ENCODE measurements at regions not wholly inside any gene's neighbourhood (a gene's known extent, or its start where the extent isn't known, plus 50 kb on each side); places are given as distances from the start of the nearest gene placed in this dataset.

DNA sequence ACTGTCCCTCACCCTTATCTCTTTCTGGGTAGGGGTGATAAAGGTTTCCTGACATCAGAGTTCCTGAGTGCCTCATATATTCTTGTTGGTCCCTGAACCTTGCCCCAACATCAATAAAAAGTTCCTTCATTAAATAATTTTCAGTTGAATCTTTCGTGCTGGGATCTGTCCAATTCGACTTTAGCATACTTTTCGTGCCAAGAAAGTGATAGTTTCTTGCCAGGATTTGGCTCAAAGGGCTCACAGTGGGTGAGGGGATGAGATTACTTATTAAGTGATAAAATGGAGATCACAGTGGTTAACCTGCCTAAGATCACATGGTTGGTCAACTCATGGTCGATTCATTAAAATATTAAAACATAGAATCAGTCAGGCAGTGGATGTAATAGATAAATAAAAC is 93.8 kb upstream of the SLC8A1 start:
- Histone ChIP-seq H3K36me3 (no peaks in the 10 kb centered on the region), H3K27ac (no peak overlapping the region), H3K9me3 (no peaks in the 10 kb centered on the region), H3K4me1 (no peaks in the 10 kb centered on the region), H3K4me3 (no peak overlapping the region), H3K27me3 (no peaks in the 10 kb centered on the region)
- WGBS, 5 donors = 68 to 82% (median 76%) methylated on average over 4 of the region's 4 CpGs
- intact Hi-C loops (cut with DNase I; ENCODE audit: low total_unique reads) = no loop called here
- no peak for TF ChIP-seq EP300 (IDR thresholded peaks at IDR 0.05)
- TF ChIP-seq, protein P1, sequence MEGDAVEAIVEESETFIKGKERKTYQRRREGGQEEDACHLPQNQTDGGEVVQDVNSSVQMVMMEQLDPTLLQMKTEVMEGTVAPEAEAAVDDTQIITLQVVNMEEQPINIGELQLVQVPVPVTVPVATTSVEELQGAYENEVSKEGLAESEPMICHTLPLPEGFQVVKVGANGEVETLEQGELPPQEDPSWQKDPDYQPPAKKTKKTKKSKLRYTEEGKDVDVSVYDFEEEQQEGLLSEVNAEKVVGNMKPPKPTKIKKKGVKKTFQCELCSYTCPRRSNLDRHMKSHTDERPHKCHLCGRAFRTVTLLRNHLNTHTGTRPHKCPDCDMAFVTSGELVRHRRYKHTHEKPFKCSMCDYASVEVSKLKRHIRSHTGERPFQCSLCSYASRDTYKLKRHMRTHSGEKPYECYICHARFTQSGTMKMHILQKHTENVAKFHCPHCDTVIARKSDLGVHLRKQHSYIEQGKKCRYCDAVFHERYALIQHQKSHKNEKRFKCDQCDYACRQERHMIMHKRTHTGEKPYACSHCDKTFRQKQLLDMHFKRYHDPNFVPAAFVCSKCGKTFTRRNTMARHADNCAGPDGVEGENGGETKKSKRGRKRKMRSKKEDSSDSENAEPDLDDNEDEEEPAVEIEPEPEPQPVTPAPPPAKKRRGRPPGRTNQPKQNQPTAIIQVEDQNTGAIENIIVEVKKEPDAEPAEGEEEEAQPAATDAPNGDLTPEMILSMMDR (IDR thresholded peaks at IDR 0.05) = no peak
- TF ChIP-seq POLR2A (IDR thresholded peaks at IDR 0.05) = no peak
- TF ChIP-seq POLR2AphosphoS5 (IDR thresholded peaks at IDR 0.05) = no peak
- DNase-seq = no peak

DNA sequence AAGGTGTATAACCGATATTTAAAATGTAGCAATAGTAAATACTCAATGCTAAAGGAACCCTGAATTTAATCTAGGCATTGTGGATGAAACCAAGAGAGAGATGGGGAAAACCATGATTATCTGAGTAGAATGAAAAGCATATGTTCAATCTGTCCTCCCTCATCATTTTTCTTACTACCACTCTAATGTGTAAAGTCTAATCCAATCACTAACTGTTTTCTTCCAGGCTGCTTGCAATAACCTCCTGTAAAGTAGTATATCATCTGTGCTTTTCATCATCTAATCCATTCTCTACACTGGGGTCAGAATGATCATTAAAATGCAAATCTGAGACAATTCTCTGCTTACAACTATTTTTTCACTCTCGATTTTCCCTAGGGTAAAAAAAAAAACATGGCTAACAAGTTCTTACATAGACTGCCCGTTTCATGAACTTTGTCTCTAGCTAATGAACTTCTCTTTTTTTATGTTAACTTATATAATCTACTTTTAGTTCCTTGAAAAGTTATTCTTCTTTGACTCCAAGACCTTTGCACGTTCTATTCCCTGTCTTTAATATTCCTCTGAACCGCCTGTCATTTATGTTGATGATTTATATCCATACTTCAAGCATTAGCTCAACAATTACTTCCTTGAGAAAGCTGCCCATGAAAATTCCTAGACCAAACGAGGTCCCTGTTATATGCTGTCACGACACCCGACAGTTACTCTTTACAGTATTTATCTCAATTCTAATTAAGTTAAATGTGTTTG is 94.7 kb upstream of the SLC8A1 start:
- 69 to 84% (median 83%) methylated on average over 8 of the region's 8 CpGs for WGBS, 5 donors
- TF ChIP-seq POLR2A (IDR thresholded peaks at IDR 0.05) (no peak), POLR2AphosphoS5 (IDR thresholded peaks at IDR 0.05) (no peak), EP300 (IDR thresholded peaks at IDR 0.05) (no peak)
- TF ChIP-seq, protein P1 (IDR thresholded peaks at IDR 0.05) = no peak
- Histone ChIP-seq H3K27ac (no peak overlapping the region), H3K4me1 (no peaks in the 10 kb centered on the region), H3K36me3 (no peaks in the 10 kb centered on the region), H3K4me3 (no peak overlapping the region), H3K9me3 (no peaks in the 10 kb centered on the region), H3K27me3 (no peaks in the 10 kb centered on the region)
- DNase-seq = no peak
- intact Hi-C loops (cut with DNase I; ENCODE audit: low total_unique reads) = no loop called here

DNA sequence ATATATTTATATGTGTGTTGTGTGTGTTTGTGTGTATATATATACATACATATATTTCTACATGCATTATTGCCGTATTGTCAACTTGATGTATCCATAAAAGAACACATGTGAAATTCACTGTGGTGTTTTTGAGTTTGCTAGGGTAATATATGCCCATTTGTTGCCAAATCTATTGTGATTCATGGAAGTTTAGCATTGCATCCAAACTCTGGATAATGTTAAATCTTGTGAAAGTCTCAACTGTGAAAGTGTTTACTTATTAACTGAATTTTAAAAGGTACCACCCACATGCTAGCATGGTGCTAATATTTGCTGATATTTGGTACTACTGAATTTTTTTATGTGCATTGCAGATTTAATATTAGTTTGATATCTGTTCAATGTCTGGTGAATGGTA is 96.6 kb upstream of the SLC8A1 start:
- TF ChIP-seq POLR2AphosphoS5 (IDR thresholded peaks at IDR 0.05) = no peak
- no peak for TF ChIP-seq POLR2A (IDR thresholded peaks at IDR 0.05)
- no peak for TF ChIP-seq EP300 (IDR thresholded peaks at IDR 0.05)
- TF ChIP-seq, protein P1 (IDR thresholded peaks at IDR 0.05) = no peak
- intact Hi-C loops (cut with DNase I; ENCODE audit: low total_unique reads) = no loop called here
- H3K36me3 ChIP-seq = no peaks in the 10 kb centered on the region
- no peak overlapping the region for H3K4me3 ChIP-seq
- no peaks in the 10 kb centered on the region for H3K27me3 ChIP-seq
- no peak for DNase-seq
- WGBS, 5 donors = 95 to 99% (median 96%) methylated on average over 1 of the region's 1 CpG
- no peaks in the 10 kb centered on the region for H3K9me3 ChIP-seq
- H3K27ac ChIP-seq = no peak overlapping the region
- H3K4me1 ChIP-seq = no peaks in the 10 kb centered on the region

DNA sequence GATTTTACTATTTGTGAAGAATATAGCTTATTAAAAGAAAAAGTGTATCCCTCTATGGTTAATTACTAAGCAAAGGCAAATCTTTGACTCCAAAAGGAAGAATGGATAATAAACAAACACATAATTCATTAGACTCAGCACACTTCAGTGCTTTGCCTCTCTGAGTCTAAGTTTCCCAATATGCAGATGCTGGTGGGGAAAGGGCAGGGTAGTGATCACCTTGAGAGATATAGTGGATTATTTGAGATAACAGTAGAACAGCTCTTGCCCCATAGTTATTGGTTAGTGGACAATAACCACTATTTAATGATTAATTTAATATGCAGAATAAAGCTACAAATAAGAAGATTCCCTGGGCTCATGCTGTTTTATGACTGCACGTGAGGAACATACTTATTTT is 98.2 kb upstream of the SLC8A1 start:
- Histone ChIP-seq H3K4me3 (no peak overlapping the region), H3K27ac (no peak overlapping the region), H3K9me3 (no peaks in the 10 kb centered on the region), H3K36me3 (no peaks in the 10 kb centered on the region), H3K4me1 (no peaks in the 10 kb centered on the region), H3K27me3 (no peaks in the 10 kb centered on the region)
- intact Hi-C loops (cut with DNase I; ENCODE audit: low total_unique reads) = no loop called here
- no peak for DNase-seq
- TF ChIP-seq EP300 (IDR thresholded peaks at IDR 0.05) = no peak
- TF ChIP-seq, protein P1 (IDR thresholded peaks at IDR 0.05) = no peak
- TF ChIP-seq POLR2AphosphoS5 (IDR thresholded peaks at IDR 0.05) = no peak
- no peak for TF ChIP-seq POLR2A (IDR thresholded peaks at IDR 0.05)
- 76 to 100% (median 94%) methylated on average over 1 of the region's 1 CpG for WGBS, 5 donors

Measured in stomach (tissue), 8 donors.